Tibial artery (tissue), 4 donors: ENCODE measurements at regions not wholly inside any gene's neighbourhood (a gene's known extent, or its start where the extent isn't known, plus 50 kb on each side); places are given as distances from the start of the nearest gene placed in this dataset.

Source experiments
- DNase-seq, 2 donors: peaks; one replicate each; pipeline ENCODE4 v3.0.0-alpha.2; 2019
- H3K27ac ChIP-seq, 2 donors: fragments of 200-600 bp; sonication (generic) in 1 of 2; 1 replicate in 1 of 2; 2 replicates in 1 of 2; pipeline ENCODE4 v1.5.1; 2018 to 2019; ENCODE audit warnings: mild to moderate bottlenecking in 1 of 2
- H3K27me3 ChIP-seq, 2 donors: fragments of 200-600 bp; sonication (generic) in 1 of 2; one replicate each; pipeline versions ENCODE4 v1.5.1 to v1.6.0; 2016 to 2019
- H3K36me3 ChIP-seq, 3 donors: fragments of 200-600 bp; sonication (generic) in 2 of 3; one replicate each; pipeline ENCODE4 v1.5.1; 2016 to 2019; ENCODE audit warnings: mild to moderate bottlenecking in 2 of 3
- H3K4me1 ChIP-seq, 4 donors: fragments of 200-600 bp; sonication (generic) in 2 of 4; 1 replicate in 3 of 4; 2 replicates in 1 of 4; pipeline ENCODE4 v1.5.1; 2016 to 2019
- H3K4me3 ChIP-seq, 2 donors: fragments of 200-600 bp; sonication (generic) in 1 of 2; 1 replicate in 1 of 2; 2 replicates in 1 of 2; pipeline ENCODE4 v1.5.1; 2018 to 2019; ENCODE audit warnings: mild to moderate bottlenecking in 2 of 2
- H3K9me3 ChIP-seq, 3 donors: fragments of 200-600 bp; sonication (generic) in 1 of 3; one replicate each; pipeline ENCODE4 v1.5.1; 2016 to 2019
- intact Hi-C: fragments of 100-400 bp; cut with DNase I; formaldehyde crosslinking; loops from one replicate; pipeline ENCODE4 v1.15.0; 2023; ENCODE audit warnings: low total_unique reads
- TF ChIP-seq, protein P1 (sequence below), 2 experiments: fragments of 200-600 bp in 1 of 2; fragments of 450-650 bp in 1 of 2; IDR thresholded peaks; one replicate each; pipeline ENCODE4 v1.5.1; 2017 to 2019; ENCODE audit warnings: antibody characterized with exemption in 2 of 2, mild to moderate bottlenecking in 1 of 2, moderate library complexity in 1 of 2

DNA sequence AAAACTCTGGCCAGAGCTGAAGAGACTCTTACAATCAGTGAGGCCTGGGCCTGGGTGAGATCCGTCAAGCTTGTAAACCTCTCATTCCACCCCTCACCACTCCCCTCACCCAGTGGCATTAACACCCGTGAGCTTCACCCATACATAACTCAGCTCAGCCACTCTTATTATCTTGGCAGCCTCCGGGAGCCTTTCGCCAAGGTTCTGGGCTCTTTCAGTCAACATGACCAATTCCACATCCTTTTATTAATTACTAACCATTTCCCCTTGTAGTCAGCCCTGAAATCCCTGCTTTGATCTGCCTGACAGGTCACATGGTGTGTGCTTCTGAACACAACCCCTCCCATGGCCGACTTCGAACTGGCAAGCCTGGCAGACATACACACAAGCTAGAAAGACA, 134.8 kb downstream of the SETD4 start:
- Histone ChIP-seq H3K36me3 (no peaks in the 10 kb centered on the region), H3K4me3 (no peak overlapping the region), H3K27me3 (no peaks in the 10 kb centered on the region), H3K27ac (no peak overlapping the region), H3K4me1 (no peaks in the 10 kb centered on the region), H3K9me3 (no peaks in the 10 kb centered on the region)
- TF ChIP-seq, protein P1, sequence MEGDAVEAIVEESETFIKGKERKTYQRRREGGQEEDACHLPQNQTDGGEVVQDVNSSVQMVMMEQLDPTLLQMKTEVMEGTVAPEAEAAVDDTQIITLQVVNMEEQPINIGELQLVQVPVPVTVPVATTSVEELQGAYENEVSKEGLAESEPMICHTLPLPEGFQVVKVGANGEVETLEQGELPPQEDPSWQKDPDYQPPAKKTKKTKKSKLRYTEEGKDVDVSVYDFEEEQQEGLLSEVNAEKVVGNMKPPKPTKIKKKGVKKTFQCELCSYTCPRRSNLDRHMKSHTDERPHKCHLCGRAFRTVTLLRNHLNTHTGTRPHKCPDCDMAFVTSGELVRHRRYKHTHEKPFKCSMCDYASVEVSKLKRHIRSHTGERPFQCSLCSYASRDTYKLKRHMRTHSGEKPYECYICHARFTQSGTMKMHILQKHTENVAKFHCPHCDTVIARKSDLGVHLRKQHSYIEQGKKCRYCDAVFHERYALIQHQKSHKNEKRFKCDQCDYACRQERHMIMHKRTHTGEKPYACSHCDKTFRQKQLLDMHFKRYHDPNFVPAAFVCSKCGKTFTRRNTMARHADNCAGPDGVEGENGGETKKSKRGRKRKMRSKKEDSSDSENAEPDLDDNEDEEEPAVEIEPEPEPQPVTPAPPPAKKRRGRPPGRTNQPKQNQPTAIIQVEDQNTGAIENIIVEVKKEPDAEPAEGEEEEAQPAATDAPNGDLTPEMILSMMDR (IDR thresholded peaks at IDR 0.05), result no peak
- intact Hi-C loops, result no loop called here
- DNase-seq, result no peak

DNA sequence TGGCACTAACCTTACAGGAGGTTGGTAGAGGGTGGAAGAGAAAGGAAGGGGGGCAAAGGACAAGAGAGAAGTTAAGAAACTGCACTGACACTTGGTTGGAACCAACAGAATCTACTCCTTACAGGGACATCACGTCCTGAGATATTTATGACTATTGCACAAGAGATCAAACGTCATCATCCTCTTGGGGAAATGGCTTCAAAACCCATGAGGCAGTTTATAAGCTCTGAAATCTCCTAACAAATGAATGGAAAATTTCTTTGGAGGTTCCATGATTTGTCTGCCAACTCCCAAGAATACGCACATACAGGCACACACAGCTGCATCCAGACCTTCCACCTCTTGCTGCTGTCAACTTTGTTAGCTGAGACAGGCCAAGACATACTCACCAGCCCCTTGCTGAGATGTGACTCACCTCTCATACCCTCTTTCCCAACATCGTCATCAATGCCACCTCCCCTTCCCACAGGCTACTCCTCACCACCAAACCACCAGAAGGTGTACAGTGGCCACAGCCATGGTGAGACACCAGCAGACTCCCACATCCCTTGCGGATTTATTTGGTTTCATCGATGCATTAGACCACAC, 135.5 kb downstream of the SETD4 start:
- H3K27ac ChIP-seq, result no peak overlapping the region
- intact Hi-C loops, result no loop called here
- H3K27me3 ChIP-seq, result no peaks in the 10 kb centered on the region
- TF ChIP-seq, protein P1 (IDR thresholded peaks at IDR 0.05), result no peak
- no peak for DNase-seq
- H3K9me3 ChIP-seq, result no peaks in the 10 kb centered on the region
- no peaks in the 10 kb centered on the region for H3K4me1 ChIP-seq
- H3K36me3 ChIP-seq, result no peaks in the 10 kb centered on the region
- no peak overlapping the region for H3K4me3 ChIP-seq

DNA sequence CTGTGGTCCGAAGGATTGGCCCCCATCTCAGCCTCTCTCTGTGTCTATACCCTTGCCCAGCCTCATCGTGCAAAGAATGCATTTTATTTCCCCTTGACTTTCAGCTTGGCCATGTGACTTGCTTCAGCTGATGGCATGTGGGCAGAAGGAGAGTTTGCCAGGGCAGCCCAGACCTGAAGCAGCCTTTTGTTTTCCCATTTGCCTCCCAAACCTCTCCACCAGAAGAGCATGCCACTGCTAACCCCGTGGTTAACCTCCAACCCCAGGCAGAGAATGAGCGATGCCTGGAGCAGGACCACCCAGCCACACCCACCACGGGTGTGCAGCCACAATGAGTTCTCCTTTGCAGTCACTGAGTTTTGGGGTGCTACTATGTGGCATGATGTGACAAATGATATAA, 136.4 kb downstream of the SETD4 start:
- no peak for DNase-seq
- Histone ChIP-seq H3K4me3 (no peak overlapping the region), H3K9me3 (no peaks in the 10 kb centered on the region), H3K27ac (no peak overlapping the region), H3K36me3 (no peaks in the 10 kb centered on the region), H3K4me1 (no peaks in the 10 kb centered on the region), H3K27me3 (no peaks in the 10 kb centered on the region)
- intact Hi-C loops, result no loop called here
- TF ChIP-seq, protein P1 (IDR thresholded peaks at IDR 0.05), result no peak

DNA sequence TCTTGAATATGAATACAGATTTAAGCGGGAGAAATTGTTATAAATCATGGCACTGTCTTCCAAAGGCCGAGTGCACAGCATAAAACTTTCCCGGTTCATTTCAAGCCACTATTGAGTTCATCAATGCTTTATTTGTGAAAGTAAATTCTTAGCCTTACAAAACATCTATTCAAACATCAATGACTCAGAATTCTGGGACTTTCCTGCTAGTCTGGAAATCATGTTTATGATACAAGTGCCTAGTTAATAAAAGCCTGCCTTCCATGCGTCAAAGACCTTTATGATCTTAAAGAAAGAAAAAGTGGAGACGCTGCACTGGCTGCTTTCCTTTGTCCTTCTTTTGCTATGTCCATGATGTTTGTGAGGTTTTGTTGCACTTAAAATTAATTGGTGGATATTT, 137.7 kb downstream of the SETD4 start:
- intact Hi-C loops, result no loop called here
- no peaks in the 10 kb centered on the region for H3K9me3 ChIP-seq
- H3K27me3 ChIP-seq, result no peaks in the 10 kb centered on the region
- TF ChIP-seq, protein P1 (IDR thresholded peaks at IDR 0.05), result no peak
- H3K36me3 ChIP-seq, result no peaks in the 10 kb centered on the region
- no peak for DNase-seq
- H3K4me3 ChIP-seq, result no peak overlapping the region
- H3K27ac ChIP-seq, result no peak overlapping the region
- H3K4me1 ChIP-seq, result no peaks in the 10 kb centered on the region

DNA sequence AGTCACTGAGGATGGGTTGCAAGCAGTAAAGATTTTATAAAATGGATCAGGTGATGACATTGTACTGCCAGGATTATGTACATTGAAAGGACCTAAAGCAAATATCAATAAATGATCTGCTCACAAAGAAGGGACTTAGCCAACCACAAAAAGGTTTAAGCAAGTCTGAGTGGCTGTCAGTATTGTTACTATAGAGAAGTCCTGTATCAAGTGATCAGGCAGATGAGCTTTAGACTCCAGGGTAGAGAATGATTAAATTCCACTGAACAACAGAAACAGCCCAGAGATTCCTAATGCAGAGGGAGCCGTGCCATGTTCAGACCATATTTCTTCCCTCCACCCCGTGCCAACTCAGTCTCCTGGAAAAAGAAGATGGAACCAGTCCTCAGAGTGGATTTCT, 138.9 kb downstream of the SETD4 start:
- no peak for DNase-seq
- TF ChIP-seq, protein P1 (IDR thresholded peaks at IDR 0.05), result no peak
- no peak overlapping the region for H3K4me3 ChIP-seq
- no peak overlapping the region for H3K27ac ChIP-seq
- no peaks in the 10 kb centered on the region for H3K36me3 ChIP-seq
- H3K4me1 ChIP-seq, result no peaks in the 10 kb centered on the region
- intact Hi-C loops, result no loop called here
- no peaks in the 10 kb centered on the region for H3K9me3 ChIP-seq
- H3K27me3 ChIP-seq, result no peaks in the 10 kb centered on the region

DNA sequence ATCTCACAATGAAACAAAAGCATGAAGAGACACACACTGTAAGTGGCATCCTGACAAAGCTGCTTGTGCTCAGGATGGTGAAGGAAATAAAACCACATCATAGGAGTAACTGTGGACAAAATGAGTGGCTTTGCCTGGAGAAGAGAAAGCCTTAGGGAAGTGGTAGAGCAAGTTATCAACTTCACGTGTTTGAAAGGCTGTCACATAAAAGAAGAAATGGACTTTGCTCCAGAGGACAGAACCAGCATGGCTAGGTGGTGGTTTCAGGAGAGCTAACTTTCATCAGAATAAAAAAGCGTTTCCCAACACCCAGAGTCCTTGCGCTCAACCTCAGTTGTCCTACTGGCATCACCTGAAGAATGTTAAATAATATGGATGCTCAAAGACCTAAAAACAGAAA, 139.9 kb downstream of the SETD4 start:
- H3K4me1 ChIP-seq, result no peaks in the 10 kb centered on the region
- H3K36me3 ChIP-seq, result no peaks in the 10 kb centered on the region
- TF ChIP-seq, protein P1 (IDR thresholded peaks at IDR 0.05), result no peak
- DNase-seq, result no peak
- no peaks in the 10 kb centered on the region for H3K27me3 ChIP-seq
- H3K4me3 ChIP-seq, result no peak overlapping the region
- no peaks in the 10 kb centered on the region for H3K9me3 ChIP-seq
- H3K27ac ChIP-seq, result no peak overlapping the region
- intact Hi-C loops, result no loop called here
